HEK293T (cell line): ENCODE measurements at regions not wholly inside any gene's neighbourhood (a gene's known extent, or its start where the extent isn't known, plus 50 kb on each side); places are given as distances from the start of the nearest gene placed in this dataset.

ENCODE experiments used
- CTCF ChIA-PET: fragments of 350-600 bp; formaldehyde crosslinking; extraction: SDS; loops from one replicate; lab custom pipeline; 2021; ENCODE audit warnings: antibody characterized with exemption, inconsistent platforms; lab: Yijun Ruan, JAX
- POLR2A ChIA-PET: fragments of 350-600 bp; formaldehyde crosslinking; extraction: SDS; loops from one replicate; lab custom pipeline; 2020; ENCODE audit warnings: antibody characterized with exemption, inconsistent platforms; lab: Yijun Ruan, JAX
- DNase-seq: peaks from one replicate; pipeline ENCODE4 v3.0.0; 2012; ENCODE audit warnings: mixed read lengths; ENCODE audit errors: extremely low spot score
- ARNT ChIP-seq: fragments of 450-650 bp; IDR thresholded peaks from 2 replicates; pipeline ENCODE4 v1.6.1; 2017; ENCODE audit warnings: mild to moderate bottlenecking
- BHLHE40 ChIP-seq: fragments of 450-650 bp; IDR thresholded peaks from 2 replicates; pipeline ENCODE4 v1.6.1; 2016; ENCODE audit warnings: mild to moderate bottlenecking, moderate library complexity, borderline replicate concordance
- CTBP1 ChIP-seq: fragments of 450-650 bp; IDR thresholded peaks from 2 replicates; pipeline ENCODE4 v1.6.1; 2016; ENCODE audit warnings: borderline replicate concordance
- ELF4 ChIP-seq: fragments of 450-650 bp; IDR thresholded peaks from 2 replicates; pipeline ENCODE4 v1.6.1; 2017; ENCODE audit warnings: antibody characterized with exemption
- FOXA1 ChIP-seq: fragments of 450-650 bp; IDR thresholded peaks from 2 replicates; pipeline ENCODE4 v1.6.1; 2016; ENCODE audit warnings: mild to moderate bottlenecking
- FOXK2 ChIP-seq: fragments of 450-650 bp; IDR thresholded peaks from 2 replicates; pipeline ENCODE4 v1.6.1; 2016; ENCODE audit warnings: mild to moderate bottlenecking
- FOXM1 ChIP-seq: fragments of 450-650 bp; IDR thresholded peaks from 2 replicates; pipeline ENCODE4 v1.6.1; 2017; ENCODE audit warnings: mild to moderate bottlenecking, borderline replicate concordance
- HDGF ChIP-seq: fragments of 450-650 bp; IDR thresholded peaks from 2 replicates; pipeline ENCODE4 v1.6.1; 2017; ENCODE audit warnings: antibody characterized with exemption, borderline replicate concordance
- L3MBTL2 ChIP-seq: fragments of 450-650 bp; conservative IDR thresholded peaks from 2 replicates; pipeline ENCODE4 v1.6.1; 2016; ENCODE audit warnings: mild to moderate bottlenecking
- LEF1 ChIP-seq: fragments of 450-650 bp; IDR thresholded peaks from 2 replicates; pipeline ENCODE4 v1.6.1; 2017; ENCODE audit warnings: mild to moderate bottlenecking, borderline replicate concordance
- NFRKB ChIP-seq: fragments of 450-650 bp; IDR thresholded peaks from 2 replicates; pipeline ENCODE4 v1.6.1; 2016; ENCODE audit warnings: mild to moderate bottlenecking, moderate library complexity
- PKNOX1 ChIP-seq: fragments of 450-650 bp; IDR thresholded peaks from 2 replicates; pipeline ENCODE4 v1.6.1; 2016
- SP1 ChIP-seq: fragments of 450-650 bp; IDR thresholded peaks from 2 replicates; pipeline ENCODE4 v1.6.1; 2017
- SUZ12 ChIP-seq: fragments of 450-650 bp; IDR thresholded peaks from 2 replicates; pipeline ENCODE4 v1.6.1; 2016; ENCODE audit warnings: mild to moderate bottlenecking
- TARDBP ChIP-seq: fragments of 450-650 bp; IDR thresholded peaks from 2 replicates; pipeline ENCODE4 v1.6.1; 2016
- ZNF384 ChIP-seq: fragments of 450-650 bp; IDR thresholded peaks from 2 replicates; pipeline ENCODE4 v1.6.1; 2016

- DNase-seq = no peak
- ChIA-PET CTCF (no interaction called here), POLR2A (interaction anchor here (1.0 kb wide), 1 partner anchor 99 kb away, joined by 3 read pairs; the partner anchor contains the start of gene BTG1)
- TF ChIP-seq NFRKB = no peak
- 0 out of 2 replicates have a peak, but pooled peaks have one; percentile 8 for TF ChIP-seq PKNOX1
Observed at GRCh38 chr12:92046557-92047392, 98.9 kb downstream of the BTG1 start.

GRCh38 chr12:92045852-92046251 is 99.8 kb downstream of the BTG1 start:
- TF ChIP-seq FOXK2 = no peak
- no peak for TF ChIP-seq NFRKB
- no peak for TF ChIP-seq ARNT
- TF ChIP-seq SP1 = no peak
- no peak for TF ChIP-seq LEF1
- TF ChIP-seq ZNF384 = no peak
- no peak for TF ChIP-seq HDGF
- TF ChIP-seq PKNOX1 = no peak
- no peak for TF ChIP-seq L3MBTL2
- TF ChIP-seq TARDBP = no peak
- no peak for DNase-seq
- ChIA-PET CTCF (no interaction called here), POLR2A (no interaction called here)

- no peak for DNase-seq
- ChIA-PET CTCF (no interaction called here), POLR2A (no interaction called here)
- no peak for TF ChIP-seq ARNT
- no peak for TF ChIP-seq LEF1
- TF ChIP-seq NFRKB = no peak
- no peak for TF ChIP-seq ELF4
- no peak for TF ChIP-seq PKNOX1
- no peak for TF ChIP-seq ZNF384
- no peak for TF ChIP-seq FOXK2
- no peak for TF ChIP-seq CTBP1
- TF ChIP-seq BHLHE40 = no peak
- no peak for TF ChIP-seq FOXA1
- no peak for TF ChIP-seq SP1
- no peak for TF ChIP-seq HDGF
- no peak for TF ChIP-seq FOXM1
- TF ChIP-seq SUZ12 = no peak
- TF ChIP-seq TARDBP = no peak
- no peak for TF ChIP-seq L3MBTL2
Observed at GRCh38 chr12:92044435-92044834, 101.2 kb downstream of the BTG1 start.

- CTCF ChIA-PET = no interaction called here
- no peak for DNase-seq
- POLR2A ChIA-PET = interaction anchor here (2.5 kb wide), 1 partner anchor 102 kb away, joined by 10 read pairs; the partner anchor contains the start of gene BTG1
- no peak for TF ChIP-seq ELF4
Observed at GRCh38 chr12:92042791-92043531, 102.7 kb downstream of the BTG1 start.

- no peak for DNase-seq
- POLR2A ChIA-PET = interaction anchor here (2.5 kb wide), 1 partner anchor 104 kb away, joined by 10 read pairs; the partner anchor contains the start of gene BTG1
- no peak for TF ChIP-seq PKNOX1
- TF ChIP-seq TARDBP = no peak
- no peak for TF ChIP-seq ZNF384
- no peak for TF ChIP-seq LEF1
- TF ChIP-seq ARNT = no peak
- no peak for TF ChIP-seq SUZ12
- no peak for TF ChIP-seq L3MBTL2
- TF ChIP-seq HDGF = no peak
- no peak for TF ChIP-seq CTBP1
- TF ChIP-seq FOXM1 = no peak
- no peak for TF ChIP-seq NFRKB
- TF ChIP-seq FOXA1 = no peak
- no peak for TF ChIP-seq ELF4
- no peak for TF ChIP-seq FOXK2
- TF ChIP-seq BHLHE40 = no peak
- no peak for TF ChIP-seq SP1
- CTCF ChIA-PET = no interaction called here
Observed at GRCh38 chr12:92041742-92042141, 103.9 kb downstream of the BTG1 start.
